Activated naive CD4-positive, alpha-beta T cell (primary cell): ENCODE measurements at regions not wholly inside any gene's neighbourhood (a gene's known extent, or its start where the extent isn't known, plus 50 kb on each side); places are given as distances from the start of the nearest gene placed in this dataset.
"Not testable (repeated sequence)": the region's sequence is repeated elsewhere in the genome, so short reads cannot be mapped to it uniquely, and the experiment has no call there.

Source experiments
- DNase-seq, 4 experiments: peaks; one replicate each; lab custom pipeline; 2025; lab: John Stamatoyannopoulos, UW

DNA sequence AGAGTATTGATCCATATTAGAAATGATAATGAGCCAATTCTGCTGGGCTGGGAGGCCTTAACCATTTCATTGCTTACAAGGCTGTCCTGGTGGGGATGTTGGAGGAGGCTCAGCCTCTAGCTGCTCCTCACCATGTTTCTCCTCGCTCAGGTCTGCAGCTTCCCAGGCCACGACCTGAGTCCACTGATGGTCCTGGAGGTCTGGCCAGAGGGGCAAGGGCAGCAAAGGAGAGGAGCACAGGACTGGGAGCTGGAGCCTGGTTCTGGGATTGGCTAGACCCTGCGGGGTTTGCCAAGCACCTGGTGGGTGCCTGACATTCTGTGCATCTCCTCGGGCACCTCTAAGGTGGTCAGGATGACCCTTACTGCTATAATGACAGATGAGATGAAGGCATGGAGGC, 92.6 kb downstream of the KIF26A start:
- no peak for DNase-seq

DNA sequence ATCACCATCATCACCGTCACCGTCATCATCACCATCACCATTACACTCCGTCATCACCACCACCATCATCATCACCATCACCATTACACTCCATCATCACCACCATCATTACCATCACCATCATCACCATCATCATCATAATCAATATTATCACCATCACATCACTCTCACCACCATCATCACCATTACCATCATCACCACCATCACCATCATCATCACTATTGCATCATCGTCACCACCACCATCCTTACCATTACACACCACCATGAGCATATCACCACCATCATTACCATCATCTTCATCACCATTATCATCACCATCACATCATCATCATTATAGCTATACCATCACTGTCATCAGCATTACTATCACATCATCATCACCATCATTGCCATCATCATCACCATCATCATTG, 93.7 kb downstream of the KIF26A start:
- DNase-seq, result no peak

DNA sequence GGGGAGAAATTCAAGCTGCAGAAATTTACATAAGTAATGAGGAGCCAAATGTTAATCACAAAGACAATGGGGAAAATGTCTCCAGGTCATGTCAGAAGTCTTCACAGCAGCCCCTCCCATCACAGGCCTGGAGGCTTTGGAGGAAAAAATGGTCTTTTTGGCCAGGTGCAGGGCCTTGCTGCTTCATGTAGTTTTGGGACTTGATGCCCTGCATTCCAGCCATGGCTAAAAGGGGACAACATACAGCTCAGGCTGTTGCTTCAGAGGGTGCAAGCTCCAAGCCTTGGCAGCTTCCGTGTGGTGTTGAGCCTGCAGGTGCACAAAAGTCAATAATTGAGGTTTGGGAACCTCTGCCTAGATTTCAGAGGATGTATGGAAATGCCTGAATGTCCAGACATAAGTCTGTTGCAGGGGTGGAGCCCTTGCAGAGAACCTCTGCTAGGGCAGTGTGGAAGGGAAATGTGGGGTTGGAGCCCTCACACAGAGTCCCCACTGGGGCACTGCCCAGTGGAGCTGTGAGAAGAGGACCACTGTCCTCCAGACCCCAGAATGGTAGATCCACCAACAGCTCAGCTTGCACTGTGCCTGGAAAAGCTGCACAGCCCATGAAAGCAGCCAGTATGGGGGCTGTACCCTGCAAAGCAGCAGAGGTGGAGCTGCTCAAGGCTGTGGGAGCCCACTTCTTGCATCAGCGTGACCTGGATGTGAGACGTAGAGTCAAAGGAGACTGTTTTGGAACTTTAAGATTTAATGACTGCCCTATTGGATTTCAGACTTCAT, 95.8 kb downstream of the KIF26A start:
- DNase-seq, result not testable (repeated sequence)

DNA sequence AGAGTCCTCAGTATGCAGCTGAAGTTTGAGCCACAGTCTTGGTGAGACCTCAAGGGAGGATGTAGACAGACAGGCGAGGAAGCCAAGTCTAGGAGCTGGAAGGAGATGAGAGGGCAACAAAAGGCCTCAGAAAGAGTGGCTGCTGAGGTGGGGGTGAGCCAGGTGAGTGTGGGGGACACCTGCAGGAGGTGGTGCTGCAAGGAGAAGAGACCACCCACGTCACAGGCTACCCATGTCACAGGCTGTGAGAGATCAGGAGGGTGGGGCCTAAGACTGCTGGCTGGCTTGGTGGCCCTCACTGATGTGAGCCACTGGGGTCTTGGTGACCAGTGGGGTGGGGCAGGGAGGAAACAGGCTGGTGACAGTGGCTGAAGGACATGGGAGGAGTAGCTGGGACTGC, 97.3 kb downstream of the KIF26A start:
- no peak for DNase-seq

DNA sequence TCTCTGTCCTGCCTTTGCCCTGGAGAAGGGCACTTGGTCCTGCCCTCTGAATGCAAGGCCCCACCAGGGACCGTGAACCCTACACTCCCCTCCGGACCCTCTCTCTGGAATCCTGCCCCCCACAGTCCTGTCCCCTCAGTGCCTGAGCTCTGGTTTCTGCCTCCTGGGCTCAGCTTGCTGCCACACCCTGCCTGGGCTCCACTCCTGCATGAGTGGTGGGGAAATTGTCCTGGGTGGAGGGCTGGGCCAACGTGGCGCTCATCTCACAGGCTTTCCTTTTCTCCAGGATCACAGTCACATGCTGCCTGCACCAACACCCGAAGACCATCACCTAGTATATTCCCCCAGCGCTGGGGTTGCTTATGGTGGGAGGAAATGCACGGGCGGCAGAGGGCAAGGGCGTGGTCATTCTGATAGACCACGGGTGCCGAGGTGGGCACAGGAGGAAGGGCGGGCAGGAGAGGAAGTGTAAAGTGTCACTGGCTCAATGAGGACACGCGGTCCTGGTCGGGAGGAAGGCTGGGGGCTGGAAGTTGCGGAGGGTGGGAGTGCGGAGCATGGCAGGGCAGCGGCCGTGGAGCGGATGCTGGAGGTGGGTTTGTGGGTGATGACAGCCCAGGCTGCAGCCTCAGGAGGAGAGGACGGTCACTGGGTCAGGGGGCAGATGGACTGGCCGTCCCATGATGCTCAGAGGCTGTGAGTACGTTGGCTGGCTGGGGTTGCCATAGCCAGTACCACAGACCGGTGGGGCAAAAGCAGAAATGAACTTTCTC, 99.5 kb downstream of the KIF26A start:
- no peak for DNase-seq

DNA sequence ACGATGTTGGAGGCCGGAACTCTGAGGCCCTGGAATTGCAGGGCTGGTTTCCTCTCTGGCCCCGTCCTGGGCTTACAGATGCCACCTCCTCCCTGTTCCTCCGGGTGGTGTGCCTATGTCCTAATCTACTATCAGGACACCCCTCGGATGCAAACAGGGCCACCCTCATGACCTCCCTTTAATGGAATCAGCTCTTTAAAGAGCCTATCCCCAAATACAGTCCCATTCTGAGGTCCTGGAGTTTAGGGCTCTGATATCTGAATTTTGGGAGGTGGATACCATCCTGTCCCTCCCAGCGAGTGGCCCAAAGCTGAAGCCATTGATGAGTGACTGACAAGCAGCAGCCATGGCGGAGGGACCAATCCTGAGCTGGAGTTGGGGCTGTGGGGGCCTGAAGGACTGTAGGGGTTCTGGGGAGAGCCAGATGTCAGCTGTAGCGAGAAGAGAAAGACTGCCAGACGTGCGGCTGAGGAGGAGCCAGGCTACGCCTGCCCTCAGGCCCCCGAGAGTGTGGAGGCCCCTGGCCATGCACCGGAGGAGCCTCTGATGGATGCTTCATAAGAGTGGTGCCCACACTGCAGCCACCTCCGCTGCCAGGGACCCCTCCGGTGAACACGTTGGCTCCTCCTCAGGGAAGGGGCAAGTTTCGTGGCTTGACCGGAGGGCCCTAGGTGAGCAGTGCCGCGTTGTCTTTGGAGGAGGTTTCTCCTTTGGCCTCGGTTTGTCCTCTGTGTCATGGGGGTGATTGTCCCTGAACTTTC, 100.2 kb downstream of the KIF26A start:
- DNase-seq, result no peak

DNA sequence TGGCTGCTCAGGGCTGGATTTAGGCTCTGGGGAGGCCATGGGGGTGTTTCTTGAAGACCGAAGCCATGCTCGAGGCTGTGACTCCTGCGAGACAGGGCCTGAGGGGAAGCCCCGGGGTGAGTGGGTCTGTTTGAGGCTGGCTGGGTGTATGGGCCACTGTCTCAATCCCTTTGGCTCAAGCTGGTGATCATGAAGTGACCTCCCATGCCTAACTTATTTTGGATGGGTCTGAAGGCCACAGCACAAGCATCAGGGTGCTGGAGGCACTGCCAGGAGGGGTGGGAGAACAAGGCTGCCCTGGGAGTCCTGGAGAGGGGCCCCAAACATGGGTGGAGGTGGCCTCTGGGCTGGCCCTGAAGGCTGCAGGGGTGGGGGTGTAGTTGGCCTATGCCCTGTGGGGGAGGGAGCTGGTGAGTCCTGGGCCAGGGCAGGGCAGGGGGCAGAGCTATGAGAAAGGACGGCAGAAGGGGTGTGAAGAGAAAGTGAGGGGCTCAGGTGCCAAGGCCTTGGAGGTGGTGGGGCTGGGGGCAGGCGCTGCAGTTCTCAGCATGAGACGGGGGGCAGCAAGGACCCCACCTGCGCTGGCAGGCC, 100.9 kb downstream of the KIF26A start:
- DNase-seq, result no peak

DNA sequence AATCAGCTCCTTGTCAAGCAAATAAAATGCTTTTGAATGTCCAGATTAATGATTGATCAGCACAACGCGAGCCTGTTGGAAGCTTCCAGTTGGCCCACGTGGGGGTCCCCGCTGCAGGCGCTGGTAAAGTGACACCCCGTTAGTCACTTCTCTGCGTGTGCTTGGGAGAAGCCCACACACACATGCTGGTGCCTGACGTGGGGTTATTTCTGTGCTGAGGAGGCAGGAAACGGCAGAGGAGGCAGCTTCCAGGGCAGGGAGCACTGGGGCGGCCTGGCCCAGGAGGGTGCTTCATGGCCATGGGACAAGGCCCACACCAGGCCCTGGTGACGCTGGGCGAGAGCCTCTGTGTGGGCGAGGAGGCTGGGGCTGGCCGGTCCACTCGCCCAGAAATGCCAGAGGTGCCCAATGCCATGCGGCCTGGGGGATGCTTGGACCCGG, 101.5 kb downstream of the KIF26A start:
- no peak for DNase-seq

DNA sequence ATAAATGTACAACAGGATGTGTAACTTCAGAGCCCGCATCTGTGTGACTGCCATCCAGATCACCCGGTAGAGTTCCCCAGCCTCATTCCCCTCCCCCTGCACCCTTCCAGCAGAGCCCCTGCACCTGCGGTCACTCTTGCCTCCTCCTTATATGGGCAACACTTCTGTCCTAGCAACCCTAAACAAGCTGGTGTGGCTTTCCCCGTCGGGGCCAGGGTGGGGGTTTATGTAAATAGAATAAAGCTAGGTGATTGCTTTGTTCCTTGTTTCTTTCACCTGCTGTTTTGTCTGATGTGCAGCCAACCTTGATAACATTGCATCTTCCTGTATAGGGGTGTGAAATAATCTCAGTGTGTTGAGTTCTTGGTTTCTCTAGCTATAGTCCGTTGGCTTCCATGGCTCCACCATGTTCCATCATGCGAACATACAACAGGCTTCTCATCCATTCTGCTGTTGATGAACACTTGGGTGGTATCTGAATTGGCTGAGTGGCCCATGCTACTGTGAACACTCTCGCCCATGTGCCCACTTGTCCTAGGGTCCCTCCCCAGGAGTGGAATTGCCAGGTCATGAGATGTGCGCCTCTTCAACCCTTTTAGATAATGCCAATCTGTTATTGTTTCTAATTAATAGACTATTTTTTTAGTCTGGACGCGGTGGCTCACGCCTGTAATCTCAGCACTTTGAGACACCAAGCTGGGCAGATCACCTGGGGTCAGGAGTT, 102.2 kb downstream of the KIF26A start:
- DNase-seq, result no peak

DNA sequence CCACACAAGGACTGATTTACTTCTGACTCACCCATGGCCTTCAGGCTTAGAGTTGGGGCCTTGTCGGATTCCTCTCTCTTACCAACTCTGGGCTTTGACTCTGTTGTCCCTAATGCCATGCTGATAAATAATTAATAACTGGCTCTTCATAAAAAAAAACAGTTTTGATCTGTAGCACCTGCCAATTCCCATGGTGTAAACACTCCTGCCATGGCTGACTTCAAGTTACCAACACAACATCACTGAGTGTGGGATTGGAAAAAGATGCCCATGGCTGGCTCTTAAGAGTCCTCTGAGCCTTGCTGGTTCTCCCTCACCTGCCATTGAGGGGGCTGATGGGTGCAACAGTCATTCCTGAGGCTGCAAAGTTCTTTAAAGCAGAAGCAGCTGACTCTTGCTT, 104.8 kb downstream of the KIF26A start:
- no peak for DNase-seq

DNA sequence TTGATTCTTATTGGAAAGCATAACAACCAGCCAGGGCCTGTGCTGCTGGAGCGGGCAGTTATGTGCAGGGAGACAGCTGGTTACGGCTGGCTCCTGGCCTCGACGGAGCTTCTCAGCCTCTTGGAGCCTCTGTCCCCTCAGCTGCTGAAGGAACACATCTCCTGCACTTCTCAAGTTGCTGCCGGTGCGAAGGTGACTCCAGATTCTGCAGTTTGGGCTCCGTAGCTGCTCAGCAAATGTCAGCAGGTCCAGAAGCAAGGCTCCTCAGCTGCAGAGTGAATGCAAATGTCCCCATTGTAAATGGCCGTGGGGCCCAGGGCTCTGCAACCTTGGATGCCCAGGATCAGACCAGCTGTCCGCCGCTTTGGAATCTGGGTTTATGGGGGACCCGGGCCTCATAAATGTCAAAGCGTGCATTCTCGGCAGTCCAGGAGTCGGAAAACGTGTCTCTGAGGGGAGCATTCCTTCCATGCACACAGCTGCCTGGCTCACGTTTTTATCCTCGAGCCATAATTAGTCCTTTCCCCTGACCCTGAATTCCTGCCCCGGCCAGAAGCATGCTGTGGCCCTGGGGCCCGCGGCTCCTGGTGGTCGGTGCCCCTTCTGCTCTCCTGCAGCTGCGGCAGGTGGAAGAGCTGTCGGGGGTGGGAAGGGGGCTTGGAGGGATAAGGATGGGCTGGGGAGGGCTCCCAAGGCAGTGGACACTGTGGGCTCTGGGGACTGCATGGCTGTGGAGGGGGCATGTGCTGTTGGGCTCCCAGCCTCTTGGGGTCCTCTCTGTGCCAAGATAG, 106.0 kb downstream of the KIF26A start:
- no peak for DNase-seq

DNA sequence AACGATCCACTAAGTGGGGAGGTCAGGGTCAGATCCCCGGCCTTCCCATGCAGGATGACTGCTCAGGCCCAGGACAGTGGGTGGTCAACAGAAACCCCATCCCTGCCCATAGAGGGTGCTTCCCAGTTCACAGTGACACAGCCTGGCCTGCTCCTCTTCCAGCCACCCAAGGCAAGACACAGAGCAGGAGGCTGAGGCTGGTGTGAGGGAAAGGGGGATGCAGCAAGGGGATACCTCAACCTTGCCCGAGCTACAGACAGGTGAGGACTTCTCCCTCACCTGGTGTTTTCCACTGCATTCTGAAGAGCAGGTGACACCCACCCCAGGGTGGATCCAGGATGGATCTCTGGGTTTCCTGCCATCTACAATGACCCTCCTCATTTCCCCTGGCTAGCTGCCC, 106.7 kb downstream of the KIF26A start:
- no peak for DNase-seq

DNA sequence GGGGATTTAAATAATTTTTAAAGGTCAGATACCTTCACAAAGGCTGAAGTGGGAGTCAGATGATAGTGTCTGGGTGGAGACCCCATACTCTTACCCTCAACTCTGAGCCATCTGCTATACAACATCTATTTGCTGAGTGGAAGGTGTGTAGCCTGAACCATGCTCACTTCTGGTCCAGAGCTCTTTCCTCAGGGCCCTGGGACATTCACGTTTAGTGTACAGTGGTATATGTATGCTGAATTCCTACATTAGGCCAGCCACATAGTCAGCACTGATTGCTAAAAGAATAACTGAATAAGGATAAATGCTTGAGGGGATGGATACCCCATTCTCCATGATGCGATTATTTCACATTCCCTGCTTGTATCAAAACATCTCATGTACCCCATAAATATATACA, 107.3 kb downstream of the KIF26A start:
- no peak for DNase-seq

DNA sequence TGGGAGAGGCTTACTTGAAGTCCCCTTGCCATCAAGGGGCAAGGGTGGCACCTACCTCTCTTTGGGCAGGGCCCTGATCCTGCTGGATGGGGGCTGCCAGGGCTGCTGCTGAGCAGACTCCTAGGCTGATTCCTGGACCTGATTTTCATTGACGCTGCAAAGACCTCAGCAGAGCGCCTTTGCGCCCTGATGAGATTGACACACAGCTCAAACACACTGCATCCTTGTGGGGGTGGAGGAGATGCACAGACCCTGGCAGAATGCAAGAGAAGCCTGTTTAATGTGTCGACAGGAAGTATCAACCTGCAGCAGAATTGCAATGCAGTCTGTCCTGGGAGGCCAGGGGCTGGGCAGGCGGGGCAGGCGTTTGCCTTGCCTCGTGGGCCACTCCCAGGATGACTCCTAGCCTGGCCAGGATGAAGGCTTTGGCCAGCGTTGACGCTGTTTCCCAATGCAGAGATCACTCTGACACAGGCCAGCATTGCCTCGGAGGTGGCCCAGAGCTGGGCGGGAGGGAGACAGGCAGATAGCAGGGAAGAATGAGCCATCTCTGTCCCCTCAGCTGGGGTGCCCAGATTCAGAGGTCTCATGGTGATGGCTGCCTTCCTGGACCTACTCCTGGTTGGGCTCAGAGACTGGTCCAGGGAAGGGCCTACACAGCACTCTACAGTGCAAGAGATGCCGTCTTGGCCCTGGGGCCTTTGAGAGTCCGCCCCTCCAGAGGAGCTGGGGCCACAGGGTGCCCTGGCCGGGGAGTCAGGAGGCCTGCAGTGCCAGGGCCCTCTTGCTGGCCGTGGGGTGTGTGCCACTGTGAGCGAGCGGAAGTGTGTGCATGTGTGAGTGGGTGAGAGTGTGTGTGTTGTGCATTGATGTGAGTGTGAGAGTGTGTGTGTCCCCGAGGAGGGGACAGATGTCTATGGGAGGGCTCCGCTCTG, 108.3 kb downstream of the KIF26A start:
- no peak for DNase-seq

DNA sequence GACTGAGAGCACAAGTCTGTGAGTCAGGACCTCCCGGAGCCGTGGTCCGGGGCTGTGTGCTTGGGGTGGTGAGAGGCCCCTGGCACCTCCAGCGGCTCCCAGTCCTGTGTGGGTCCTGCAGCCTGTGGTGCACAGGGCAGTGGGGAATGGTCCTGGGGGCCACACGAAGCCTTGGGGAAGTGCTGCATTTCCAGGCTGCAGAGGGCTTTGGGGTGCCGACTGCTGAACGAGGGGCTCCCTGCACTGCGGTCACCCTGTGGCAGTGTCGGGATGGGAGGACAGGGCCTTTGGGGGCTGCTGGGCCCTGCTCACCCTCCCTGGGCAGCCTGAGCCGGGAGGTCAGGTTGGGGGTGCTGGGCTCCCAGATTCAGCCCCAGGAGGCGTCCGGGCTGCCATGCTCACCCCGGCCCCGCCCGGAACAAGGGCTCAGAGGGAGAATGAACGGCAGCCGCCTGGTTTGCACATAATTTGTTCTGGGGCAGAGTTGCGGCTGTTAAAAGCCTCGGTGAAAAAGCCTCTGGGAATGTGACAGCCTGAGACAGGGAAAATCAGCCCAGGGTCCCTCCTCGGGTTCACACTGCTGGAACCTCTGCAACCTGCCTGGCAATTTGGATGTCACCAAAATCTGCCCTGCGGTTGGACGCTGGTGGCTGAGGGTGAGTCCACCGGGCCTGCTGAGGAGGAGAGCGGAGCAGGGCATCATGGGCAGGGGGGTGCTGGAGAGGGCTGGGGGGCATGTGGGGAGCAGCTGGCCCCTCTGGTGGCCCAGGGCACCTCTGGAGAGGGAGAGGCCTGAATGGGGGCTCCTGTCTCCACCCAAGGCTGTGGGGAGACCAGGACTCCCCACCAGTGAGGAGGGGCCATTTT, 109.2 kb downstream of the KIF26A start:
- DNase-seq, result no peak

DNA sequence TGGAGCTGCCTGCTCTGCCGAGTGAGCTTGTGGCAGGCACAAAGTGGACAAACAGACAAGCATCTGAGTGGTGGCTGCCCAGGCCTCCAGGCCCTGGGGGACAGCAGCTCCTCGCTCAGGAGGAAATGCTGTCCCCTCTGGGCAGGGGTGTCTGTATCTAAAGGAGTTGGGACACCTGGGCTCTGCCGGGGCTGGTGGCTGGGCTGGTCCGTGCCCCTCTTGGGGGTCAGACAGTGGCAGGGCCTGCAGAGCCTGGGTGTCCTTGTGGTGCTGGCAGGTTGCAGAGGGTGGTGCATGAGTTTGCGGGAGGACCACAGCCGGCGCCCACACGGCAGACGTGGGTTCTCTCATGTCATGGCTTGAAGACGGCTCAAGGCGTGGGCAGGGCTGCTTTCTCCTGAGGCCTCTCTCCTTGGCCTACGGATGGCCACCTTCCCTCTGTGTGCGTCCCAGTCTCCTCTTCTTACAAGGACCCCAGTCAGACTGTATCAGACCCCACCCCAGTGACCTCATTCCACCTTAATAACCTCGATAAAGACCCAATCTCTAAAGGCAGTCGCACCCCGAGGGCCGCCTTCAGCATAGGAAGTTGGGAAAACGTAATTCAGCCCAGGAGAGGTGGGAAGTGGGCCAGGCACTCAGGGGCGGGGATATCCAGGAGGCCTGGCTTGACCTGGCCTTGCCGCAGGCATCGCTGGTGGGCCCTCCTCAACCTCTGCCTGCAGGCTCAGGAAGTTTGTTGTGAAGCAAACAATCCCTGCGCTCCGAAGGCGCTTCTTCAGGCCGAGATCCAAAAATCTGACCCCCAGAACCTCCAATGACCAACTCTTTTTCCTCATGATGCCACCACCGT, 110.0 kb downstream of the KIF26A start:
- DNase-seq, result no peak

DNA sequence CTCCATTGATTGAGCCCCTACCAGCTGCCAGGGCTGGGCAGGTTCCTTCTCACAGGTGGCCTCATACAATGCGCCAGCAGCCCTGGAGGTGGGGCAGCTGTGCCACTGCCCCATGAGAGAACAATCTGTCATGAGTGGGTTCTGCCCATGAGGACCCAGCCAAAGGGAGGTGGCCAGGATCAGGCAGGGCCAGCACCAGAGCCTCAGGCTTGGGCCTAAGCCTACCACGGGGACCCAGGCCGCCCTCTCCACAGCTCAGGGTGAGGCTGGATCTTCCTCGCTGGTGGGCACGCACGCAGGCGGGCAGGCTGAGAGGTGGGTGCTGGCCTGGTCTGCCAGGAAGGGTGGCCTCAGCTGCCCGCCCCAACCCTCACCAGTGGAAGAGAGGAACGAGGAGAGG, 110.7 kb downstream of the KIF26A start:
- no peak for DNase-seq

DNA sequence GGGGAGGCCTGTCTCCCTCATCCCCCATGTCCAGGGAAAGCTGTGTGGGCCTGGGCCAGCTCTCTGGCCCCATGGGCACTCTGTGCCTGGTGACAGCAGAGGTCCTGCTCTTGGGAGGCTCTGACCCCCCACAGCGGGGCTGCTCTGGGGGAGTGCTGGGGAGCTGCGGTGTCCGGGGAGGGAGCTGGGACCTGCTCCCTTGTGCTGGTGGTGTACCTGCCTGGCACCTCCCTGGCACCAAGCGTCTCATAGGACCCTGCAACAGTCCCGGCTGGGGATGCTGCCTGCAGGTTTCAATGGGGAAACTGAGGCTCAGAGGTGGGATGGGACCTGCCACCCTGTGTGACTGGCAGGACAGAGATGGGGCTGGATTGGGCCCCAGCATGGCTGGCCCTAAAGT, 111.3 kb downstream of the KIF26A start:
- no peak for DNase-seq
